Uterus (tissue), 2 donors: ENCODE measurements at regions not wholly inside any gene's neighbourhood (a gene's known extent, or its start where the extent isn't known, plus 50 kb on each side); places are given as distances from the start of the nearest gene placed in this dataset.

Experiments
- CTCF ChIP-seq, 4 experiments: fragments of 200-600 bp in 2 of 4; fragments of 450-650 bp in 2 of 4; sonication (generic) in 2 of 4; IDR thresholded peaks; one replicate each; pipeline ENCODE4 v1.5.1; 2016 to 2019; ENCODE audit warnings: antibody characterized with exemption in 4 of 4, mild to moderate bottlenecking in 2 of 4, moderate library complexity in 1 of 4
- POLR2A ChIP-seq, 2 donors: fragments of 450-650 bp; IDR thresholded peaks; one replicate each; pipeline ENCODE4 v1.6.1; 2016; ENCODE audit warnings: antibody characterized with exemption in 2 of 2, mild to moderate bottlenecking in 1 of 2, moderate library complexity in 1 of 2

GRCh38 chr13:78215458-78216108, 297.0 kb upstream of the EDNRB start:
- TF ChIP-seq CTCF (IDR thresholded peaks at IDR 0.05): no peak
- no peak for TF ChIP-seq POLR2A (IDR thresholded peaks at IDR 0.05)
